ENCODE measurements at regions not wholly inside any gene's neighbourhood (a gene's known extent, or its start where the extent isn't known, plus 50 kb on each side); places are given as distances from the start of the nearest gene placed in this dataset.

DNA sequence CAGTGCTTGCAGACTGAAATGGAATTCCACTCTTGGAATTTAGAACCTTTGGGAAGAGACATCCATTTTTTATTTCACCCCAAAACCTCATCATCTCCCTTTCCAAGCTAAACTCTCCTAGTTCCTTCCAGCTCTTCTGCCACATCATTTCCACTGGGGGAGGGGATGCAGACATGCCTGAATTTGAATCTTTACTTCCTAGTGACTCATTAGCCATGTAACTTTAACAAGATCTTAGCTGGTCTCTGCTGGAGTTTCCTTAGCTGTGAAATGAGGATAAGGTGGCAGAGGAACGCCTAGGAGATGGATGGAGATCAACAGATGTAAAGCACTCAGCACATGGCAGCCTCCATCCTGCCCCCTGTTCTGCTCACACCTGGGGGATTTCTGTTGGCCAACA lies 266.8 kb downstream of the EN1 start:
- TF ChIP-seq, protein P1, sequence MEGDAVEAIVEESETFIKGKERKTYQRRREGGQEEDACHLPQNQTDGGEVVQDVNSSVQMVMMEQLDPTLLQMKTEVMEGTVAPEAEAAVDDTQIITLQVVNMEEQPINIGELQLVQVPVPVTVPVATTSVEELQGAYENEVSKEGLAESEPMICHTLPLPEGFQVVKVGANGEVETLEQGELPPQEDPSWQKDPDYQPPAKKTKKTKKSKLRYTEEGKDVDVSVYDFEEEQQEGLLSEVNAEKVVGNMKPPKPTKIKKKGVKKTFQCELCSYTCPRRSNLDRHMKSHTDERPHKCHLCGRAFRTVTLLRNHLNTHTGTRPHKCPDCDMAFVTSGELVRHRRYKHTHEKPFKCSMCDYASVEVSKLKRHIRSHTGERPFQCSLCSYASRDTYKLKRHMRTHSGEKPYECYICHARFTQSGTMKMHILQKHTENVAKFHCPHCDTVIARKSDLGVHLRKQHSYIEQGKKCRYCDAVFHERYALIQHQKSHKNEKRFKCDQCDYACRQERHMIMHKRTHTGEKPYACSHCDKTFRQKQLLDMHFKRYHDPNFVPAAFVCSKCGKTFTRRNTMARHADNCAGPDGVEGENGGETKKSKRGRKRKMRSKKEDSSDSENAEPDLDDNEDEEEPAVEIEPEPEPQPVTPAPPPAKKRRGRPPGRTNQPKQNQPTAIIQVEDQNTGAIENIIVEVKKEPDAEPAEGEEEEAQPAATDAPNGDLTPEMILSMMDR (IDR thresholded peaks at IDR 0.05 in 4 of 5, conservative IDR thresholded peaks at IDR 0.05 in 1 of 5), result no peak
- no peak for TF ChIP-seq POLR2A (IDR thresholded peaks at IDR 0.05)
